Lung (tissue), 11 donors: ENCODE measurements at regions not wholly inside any gene's neighbourhood (a gene's known extent, or its start where the extent isn't known, plus 50 kb on each side); places are given as distances from the start of the nearest gene placed in this dataset.

ENCODE experiments used
- ATAC-seq: fragments of 200-7000 bp; cut with Tn5 transposase; one replicate; pipeline ENCODE4 v1.9.1; 2020; ENCODE audit warnings: moderate number of reproducible peaks; ENCODE audit not compliant: insufficient read depth, low FRiP score
- DNase-seq, 3 donors: peaks; one replicate each; pipeline ENCODE4 v3.0.0-alpha.2; 2013 to 2017
- H3K27ac ChIP-seq, 2 donors: one replicate each; pipeline ENCODE4 v1.5.1; 2013; ENCODE audit warnings: mild to moderate bottlenecking in 2 of 2, moderate library complexity in 2 of 2, control low read depth in 1 of 2, inconsistent platforms in 1 of 2, low read depth in 1 of 2, low read length in 1 of 2
- H3K27me3 ChIP-seq, 3 donors: one replicate each; pipeline ENCODE4 v1.5.1; 2013; ENCODE audit warnings: low read length in 2 of 3; ENCODE audit not compliant: control insufficient read depth in 3 of 3, insufficient read depth in 3 of 3
- H3K36me3 ChIP-seq, 4 donors: one replicate each; pipeline ENCODE4 v1.5.1; 2013; ENCODE audit warnings: low read length in 4 of 4, mild to moderate bottlenecking in 1 of 4, moderate library complexity in 1 of 4; ENCODE audit not compliant: control insufficient read depth in 4 of 4, insufficient read depth in 4 of 4
- H3K4me1 ChIP-seq, 5 donors: one replicate each; pipeline ENCODE4 v1.5.1; 2013; ENCODE audit warnings: low read length in 5 of 5, mild to moderate bottlenecking in 2 of 5, moderate library complexity in 1 of 5; ENCODE audit not compliant: control insufficient read depth in 5 of 5, insufficient read depth in 5 of 5
- H3K4me3 ChIP-seq: one replicate; pipeline ENCODE4 v1.5.1; 2013; ENCODE audit warnings: mild to moderate bottlenecking, control low read depth, moderate library complexity
- H3K9ac ChIP-seq, 2 donors: one replicate each; pipeline ENCODE4 v1.5.1; 2013; ENCODE audit warnings: low read length in 2 of 2, control low read depth in 1 of 2; ENCODE audit not compliant: insufficient read depth in 1 of 2
- H3K9me3 ChIP-seq, 4 donors: one replicate each; pipeline ENCODE4 v1.5.1; 2013; ENCODE audit warnings: low read length in 3 of 4, mild to moderate bottlenecking in 1 of 4, moderate library complexity in 1 of 4; ENCODE audit not compliant: control insufficient read depth in 4 of 4, insufficient read depth in 3 of 4
- CTCF ChIP-seq: IDR thresholded peaks from 2 replicates; pipeline ENCODE4 v1.5.1; 2012; ENCODE audit warnings: mild to moderate bottlenecking; ENCODE audit errors: control extremely low read depth, extremely low read depth
- WGBS, 2 donors: extraction: QIAGEN DNeasy Blood & Tissue Kit; methylation state at CpG; one replicate each; pipeline ENCODE4 v1.1.7; 2013; 5-methylcytosine and 5-hydroxymethylcytosine counted together
- donor health status: control.
- donor health status: control.
- donor health status: Bipolar disorder and iron deficiency.
- donor health status: healthy.
- donor health status: DM: yes; HTN: yes; CAD: no.

GRCh38 chr20:39641423-39641822, 679.3 kb downstream of the DHX35 start:
- no peak overlapping the region for H3K9ac ChIP-seq
- H3K36me3 ChIP-seq, result no peaks in the 10 kb centered on the region
- no peak for TF ChIP-seq CTCF
- no peak for ATAC-seq
- H3K4me3 ChIP-seq, result no peak overlapping the region
- no peaks in the 10 kb centered on the region for H3K4me1 ChIP-seq
- WGBS, 2 donors, result 73 to 77% methylated on average over 4 of the region's 4 CpGs
- H3K27ac ChIP-seq, result no peak overlapping the region
- DNase-seq, result peak in 2 of 3 donors; percentile 20 to 38
- H3K9me3 ChIP-seq, result no peaks in the 10 kb centered on the region
- peaks cover 0 to 3% (median 0%) of the 10 kb centered on the region in 3 donors for H3K27me3 ChIP-seq

GRCh38 chr20:39640147-39640546, 678.0 kb downstream of the DHX35 start:
- ATAC-seq, result no peak
- WGBS, 2 donors, result 96 to 97% methylated on average over 8 of the region's 8 CpGs

GRCh38 chr20:39638731-39639130, 676.6 kb downstream of the DHX35 start:
- TF ChIP-seq CTCF, result no peak
- no peak overlapping the region for H3K9ac ChIP-seq
- no peak for ATAC-seq
- DNase-seq, result peak in 2 of 3 donors; percentile 35 to 77
- no peaks in the 10 kb centered on the region for H3K4me1 ChIP-seq
- H3K4me3 ChIP-seq, result no peak overlapping the region
- no peak overlapping the region for H3K27ac ChIP-seq
- WGBS, 2 donors, result 13 to 17% methylated on average over 2 of the region's 2 CpGs
- no peaks in the 10 kb centered on the region for H3K9me3 ChIP-seq
- H3K36me3 ChIP-seq, result no peaks in the 10 kb centered on the region
- H3K27me3 ChIP-seq, result no peaks in the 10 kb centered on the region

More at GRCh38 chr20:39640147-39640546, 678.0 kb downstream of the DHX35 start:
- H3K36me3 ChIP-seq, result no peaks in the 10 kb centered on the region
- TF ChIP-seq CTCF, result no peak
- no peak overlapping the region for H3K27ac ChIP-seq
- no peak overlapping the region for H3K9ac ChIP-seq
- no peak for DNase-seq
- peaks cover 0 to 3% (median 0%) of the 10 kb centered on the region in 3 donors for H3K27me3 ChIP-seq
- no peaks in the 10 kb centered on the region for H3K4me1 ChIP-seq
- H3K4me3 ChIP-seq, result no peak overlapping the region
- no peaks in the 10 kb centered on the region for H3K9me3 ChIP-seq

- ATAC-seq, result no peak
- TF ChIP-seq CTCF, result no peak
Measured at GRCh38 chr20:39633689-39634088, 671.5 kb downstream of the DHX35 start.

More at GRCh38 chr20:39633689-39634088, 671.5 kb downstream of the DHX35 start:
- 76 to 79% methylated on average over 7 of the region's 7 CpGs for WGBS, 2 donors
- Histone ChIP-seq H3K9me3 (no peaks in the 10 kb centered on the region), H3K9ac (no peak overlapping the region), H3K36me3 (no peaks in the 10 kb centered on the region), H3K4me3 (no peak overlapping the region), H3K27ac (no peak overlapping the region), H3K4me1 (no peaks in the 10 kb centered on the region), H3K27me3 (no peaks in the 10 kb centered on the region)
- DNase-seq, result no peak
